ENCODE measurements at regions not wholly inside any gene's neighbourhood (a gene's known extent, or its start where the extent isn't known, plus 50 kb on each side); places are given as distances from the start of the nearest gene placed in this dataset.

GRCh38 chr10:111999205-111999914 lies 184.2 kb downstream of the GPAM start:
- ChIA-PET POLR2A (ENCODE audit: unreplicated experiment) (no interaction called here), CTCF (no interaction called here)
- Histone ChIP-seq H3K4me2 (ENCODE audit: low read depth, low read length) (no peak overlapping the region), H3K27ac (ENCODE audit: insufficient read depth, low read length) (no peak overlapping the region), H3K9me1 (ENCODE audit: insufficient read depth, low read length) (no peaks in the 10 kb centered on the region), H3K36me3 (ENCODE audit: control insufficient read depth, insufficient read depth, low read length) (no peaks in the 10 kb centered on the region), H2BK5ac (ENCODE audit: low read depth, low read length, poor library complexity, severe bottlenecking) (no peak overlapping the region), H3K4ac (ENCODE audit: low read depth, low read length) (no peak overlapping the region), H2AK9ac (replicated peaks; ENCODE audit: low read depth, low read length, poor library complexity) (no peak overlapping the region), H2AK5ac (ENCODE audit: low read depth, low read length) (no peak overlapping the region), H3K4me3 (ENCODE audit: insufficient read depth, low read depth, low read length) (no peak overlapping the region), H3K23ac (ENCODE audit: low read depth, low read length) (no peak overlapping the region), H4K5ac (ENCODE audit: low read depth, low read length) (no peak overlapping the region), H3K27me3 (ENCODE audit: control insufficient read depth, insufficient read depth, low read length) (no peaks in the 10 kb centered on the region), H2BK15ac (ENCODE audit: low read depth, low read length) (no peak overlapping the region), H2BK20ac (ENCODE audit: low read depth, low read length) (no peak overlapping the region), H3K9ac (ENCODE audit: low read depth, low read length) (no peak overlapping the region), H3K56ac (ENCODE audit: extremely low read depth, insufficient read depth, low read length) (no peak overlapping the region), H2BK120ac (ENCODE audit: low read depth, low read length) (no peak overlapping the region), H3K18ac (ENCODE audit: low read depth, low read length) (no peak overlapping the region), H3K4me1 (ENCODE audit: control insufficient read depth, insufficient read depth, low read length) (no peaks in the 10 kb centered on the region), H4K91ac (ENCODE audit: insufficient read depth, low read depth, low read length) (no peak overlapping the region), H4K8ac (ENCODE audit: low read depth in 2 of 2, low read length in 2 of 2) (no peak overlapping the region), H3K79me1 (ENCODE audit: low read depth in 1 of 2, low read length in 2 of 2) (no peaks in the 10 kb centered on the region), H3K14ac (replicated peaks; ENCODE audit: low read depth, low read length) (no peak overlapping the region), H2AFZ (replicated peaks; ENCODE audit: low read length, poor library complexity) (no peak overlapping the region), H3K9me3 (ENCODE audit: control insufficient read depth, insufficient read depth, low read length) (peaks cover 19% of the 10 kb centered on the region), H4K20me1 (ENCODE audit: insufficient read depth, low read length) (no peaks in the 10 kb centered on the region)
- intact Hi-C loops (cut with micrococcal nuclease) (no loop called here), in situ Hi-C loops (cut with MboI; ENCODE audit: low sequenced_read_pairs) (no loop called here), dilution Hi-C loops (cut with HindIII; ENCODE audit: low sequenced_read_pairs, unreplicated experiment) (no loop called here)
- no TSS peak for BruUV-seq (replicated peaks)
- DNase-seq (no peak), ATAC-seq (ENCODE audit: low read depth) (no peak)
- TF ChIP-seq, protein P1, sequence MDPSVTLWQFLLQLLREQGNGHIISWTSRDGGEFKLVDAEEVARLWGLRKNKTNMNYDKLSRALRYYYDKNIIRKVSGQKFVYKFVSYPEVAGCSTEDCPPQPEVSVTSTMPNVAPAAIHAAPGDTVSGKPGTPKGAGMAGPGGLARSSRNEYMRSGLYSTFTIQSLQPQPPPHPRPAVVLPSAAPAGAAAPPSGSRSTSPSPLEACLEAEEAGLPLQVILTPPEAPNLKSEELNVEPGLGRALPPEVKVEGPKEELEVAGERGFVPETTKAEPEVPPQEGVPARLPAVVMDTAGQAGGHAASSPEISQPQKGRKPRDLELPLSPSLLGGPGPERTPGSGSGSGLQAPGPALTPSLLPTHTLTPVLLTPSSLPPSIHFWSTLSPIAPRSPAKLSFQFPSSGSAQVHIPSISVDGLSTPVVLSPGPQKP (IDR thresholded peaks at IDR 0.05; ENCODE audit: borderline replicate concordance, low read depth, low read length) = no peak
- TF ChIP-seq POLR2A (IDR thresholded peaks at IDR 0.05; ENCODE audit: low read depth, low read length) = no peak
- TF ChIP-seq RFX5 (IDR thresholded peaks at IDR 0.05; ENCODE audit: low read depth, low read length) = no peak
- no peak for TF ChIP-seq RCOR1 (IDR thresholded peaks at IDR 0.05; ENCODE audit: insufficient replicate concordance, low read length)
- no peak for TF ChIP-seq SMC3 (IDR thresholded peaks at IDR 0.05; ENCODE audit: low read depth, low read length)
- TF ChIP-seq MXI1 (IDR thresholded peaks at IDR 0.05; ENCODE audit: borderline replicate concordance, low read depth, low read length) = no peak
- no peak for TF ChIP-seq FOS (IDR thresholded peaks at IDR 0.05; ENCODE audit: low read depth, low read length)
- no CpG with 5 or more reads among the region's 4 CpGs for WGBS, 2 experiments (ENCODE audit: extremely low coverage in 2 of 2, insufficient read length in 1 of 2)
